ENCODE measurements at regions not wholly inside any gene's neighbourhood (a gene's known extent, or its start where the extent isn't known, plus 50 kb on each side); places are given as distances from the start of the nearest gene placed in this dataset.

- TF ChIP-seq CTCF (tag by site-specific recombination; IDR thresholded peaks at IDR 0.05) (no peak), REST (tag by site-specific recombination; IDR thresholded peaks at IDR 0.05) (no peak), KLF8 (tag by site-specific recombination; IDR thresholded peaks at IDR 0.05) (no peak), ZBTB8A (tag by site-specific recombination; IDR thresholded peaks at IDR 0.05) (no peak), ZNF146 (tag by site-specific recombination; IDR thresholded peaks at IDR 0.05) (no peak), ZNF26 (tag by site-specific recombination; IDR thresholded peaks at IDR 0.05) (no peak), KLF17 (tag by site-specific recombination; IDR thresholded peaks at IDR 0.05) (no peak), TCF7L2 (IDR thresholded peaks at IDR 0.05; ENCODE audit: borderline replicate concordance, low read depth, low read length) (no peak), ZFHX2 (tag by site-specific recombination; conservative IDR thresholded peaks at IDR 0.05) (no peak), ZNF138 (tag by site-specific recombination; IDR thresholded peaks at IDR 0.05; ENCODE audit: borderline replicate concordance) (no peak), YY1 (tag by site-specific recombination; IDR thresholded peaks at IDR 0.05) (no peak), ZNF274 (IDR thresholded peaks at IDR 0.05; ENCODE audit: low read length) (no peak), ZNF274 (tag by site-specific recombination; IDR thresholded peaks at IDR 0.05; ENCODE audit: borderline replicate concordance) (no peak), HOXC10 (CRISPR knock-in tag; IDR thresholded peaks at IDR 0.05) (no peak), PRDM10 (tag by site-specific recombination; IDR thresholded peaks at IDR 0.05) (no peak)
Observed at GRCh38 chr7:106423821-106424475, 139.2 kb upstream of the NAMPT start.
